ENCODE measurements at regions not wholly inside any gene's neighbourhood (a gene's known extent, or its start where the extent isn't known, plus 50 kb on each side); places are given as distances from the start of the nearest gene placed in this dataset.

DNA sequence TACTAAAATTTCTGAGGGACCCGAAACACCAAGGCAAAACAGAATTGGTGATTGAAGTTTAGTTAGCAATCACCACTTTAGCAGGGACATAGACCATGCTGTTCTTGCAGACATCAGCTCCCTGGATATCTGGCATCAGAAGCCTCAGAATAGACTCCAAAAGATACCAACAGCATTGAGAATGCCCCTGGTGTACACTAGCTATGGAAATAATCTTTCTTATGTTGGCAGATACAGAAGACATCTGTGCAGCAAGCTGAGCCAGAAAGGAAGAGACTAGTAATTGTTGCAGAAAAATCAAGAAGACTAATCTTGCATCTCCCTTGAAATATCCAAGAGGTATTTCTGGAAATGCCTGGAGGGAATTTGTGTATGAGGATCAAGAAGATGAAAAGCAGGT, 521.6 kb downstream of the TRHDE start:
- Histone ChIP-seq H2BK20ac (ENCODE audit: low read depth, low read length, poor library complexity, severe bottlenecking) (no peak overlapping the region), H4K8ac (replicated peaks; ENCODE audit: insufficient read length, low read depth, low read length) (no peak overlapping the region), H3K9ac (ENCODE audit: extremely low read depth, insufficient read length, low read length) (no peak overlapping the region), H3K4me2 (ENCODE audit: insufficient read depth, insufficient read length, low read length) (no peak overlapping the region), H3K27ac (ENCODE audit: insufficient read length, low read depth, low read length) (no peak overlapping the region), H3K79me2 (ENCODE audit: insufficient read depth, low read length) (no peaks in the 10 kb centered on the region), H4K5ac (ENCODE audit: insufficient read length, low read depth, low read length) (no peak overlapping the region), H3K18ac (ENCODE audit: insufficient read length, low read depth, low read length) (no peak overlapping the region), H3K14ac (ENCODE audit: insufficient read depth, low read length) (no peak overlapping the region), H3K27me3 (ENCODE audit: insufficient read depth, low read length) (no peaks in the 10 kb centered on the region), H3K23me2 (ENCODE audit: insufficient read length, low read depth, low read length, poor library complexity, severe bottlenecking) (no peaks in the 10 kb centered on the region), H2AFZ (ENCODE audit: low read length) (no peak overlapping the region), H2BK120ac (ENCODE audit: low read depth, low read length, poor library complexity, severe bottlenecking) (no peak overlapping the region), H4K20me1 (ENCODE audit: control insufficient read depth, insufficient read depth, insufficient read length) (no peaks in the 10 kb centered on the region), H3T11ph (ENCODE audit: low read length) (no peak overlapping the region), H3K23ac (ENCODE audit: insufficient read length, low read depth, low read length) (no peak overlapping the region), H2BK15ac (ENCODE audit: low read depth, low read length) (no peak overlapping the region), H3K79me1 (ENCODE audit: insufficient read depth, low read depth, low read length, poor library complexity, severe bottlenecking) (no peaks in the 10 kb centered on the region), H3K56ac (ENCODE audit: insufficient read length, low read depth, low read length) (no peak overlapping the region), H3K4ac (ENCODE audit: low read depth, low read length) (no peak overlapping the region), H2BK12ac (ENCODE audit: insufficient read length, low read depth, low read length) (no peak overlapping the region), H2BK5ac (ENCODE audit: insufficient read length, low read length) (no peak overlapping the region), H3K4me1 (ENCODE audit: insufficient read depth, low read length) (no peaks in the 10 kb centered on the region; the same call in 1 of the 2 replicates), H4K91ac (ENCODE audit: insufficient read length, low read depth, low read length) (no peak overlapping the region), H3K9me3 (ENCODE audit: control insufficient read depth, low read depth, low read length) (no peaks in the 10 kb centered on the region), H2AK5ac (ENCODE audit: insufficient read length, low read length) (no peak overlapping the region)
- TF ChIP-seq, protein P1, sequence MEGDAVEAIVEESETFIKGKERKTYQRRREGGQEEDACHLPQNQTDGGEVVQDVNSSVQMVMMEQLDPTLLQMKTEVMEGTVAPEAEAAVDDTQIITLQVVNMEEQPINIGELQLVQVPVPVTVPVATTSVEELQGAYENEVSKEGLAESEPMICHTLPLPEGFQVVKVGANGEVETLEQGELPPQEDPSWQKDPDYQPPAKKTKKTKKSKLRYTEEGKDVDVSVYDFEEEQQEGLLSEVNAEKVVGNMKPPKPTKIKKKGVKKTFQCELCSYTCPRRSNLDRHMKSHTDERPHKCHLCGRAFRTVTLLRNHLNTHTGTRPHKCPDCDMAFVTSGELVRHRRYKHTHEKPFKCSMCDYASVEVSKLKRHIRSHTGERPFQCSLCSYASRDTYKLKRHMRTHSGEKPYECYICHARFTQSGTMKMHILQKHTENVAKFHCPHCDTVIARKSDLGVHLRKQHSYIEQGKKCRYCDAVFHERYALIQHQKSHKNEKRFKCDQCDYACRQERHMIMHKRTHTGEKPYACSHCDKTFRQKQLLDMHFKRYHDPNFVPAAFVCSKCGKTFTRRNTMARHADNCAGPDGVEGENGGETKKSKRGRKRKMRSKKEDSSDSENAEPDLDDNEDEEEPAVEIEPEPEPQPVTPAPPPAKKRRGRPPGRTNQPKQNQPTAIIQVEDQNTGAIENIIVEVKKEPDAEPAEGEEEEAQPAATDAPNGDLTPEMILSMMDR (conservative IDR thresholded peaks at IDR 0.05), result no peak
- H3K4me3 Mint-ChIP-seq, result no peak overlapping the region
- H3K4me1 Mint-ChIP-seq, result no peaks in the 10 kb centered on the region
- no peak for DNase-seq
- WGBS (ENCODE audit: extremely low coverage, insufficient read length, low lambda C conversion rate), result no CpG with 5 or more reads among the region's 1 CpG
- H3K27me3 Mint-ChIP-seq (ENCODE audit: low read depth), result no peaks in the 10 kb centered on the region; the same call in 1 of the 2 replicates
- H3K27ac Mint-ChIP-seq, result no peak overlapping the region
- H3K9me3 Mint-ChIP-seq, result peaks cover 19 to 27% of the 10 kb centered on the region in 2 experiments
- H3K36me3 Mint-ChIP-seq (ENCODE audit: insufficient read depth in 1 of 3, low read depth in 3 of 3), result peaks cover 11 to 23% (median 11%) of the 10 kb centered on the region in 3 experiments

All from H9 (cell line).